Fibroblast of skin of scalp (primary cell): ENCODE measurements at regions not wholly inside any gene's neighbourhood (a gene's known extent, or its start where the extent isn't known, plus 50 kb on each side); places are given as distances from the start of the nearest gene placed in this dataset.

Source experiments
- DNase-seq: peaks from one replicate; pipeline ENCODE4 v3.0.0-alpha.2; 2013

GRCh38 chr17:5821803-5822202 is 237.5 kb upstream of the NLRP1 start:
- peak; percentile 62 for DNase-seq

GRCh38 chr17:5822281-5823060 is 238.2 kb upstream of the NLRP1 start:
- no peak for DNase-seq

DNA sequence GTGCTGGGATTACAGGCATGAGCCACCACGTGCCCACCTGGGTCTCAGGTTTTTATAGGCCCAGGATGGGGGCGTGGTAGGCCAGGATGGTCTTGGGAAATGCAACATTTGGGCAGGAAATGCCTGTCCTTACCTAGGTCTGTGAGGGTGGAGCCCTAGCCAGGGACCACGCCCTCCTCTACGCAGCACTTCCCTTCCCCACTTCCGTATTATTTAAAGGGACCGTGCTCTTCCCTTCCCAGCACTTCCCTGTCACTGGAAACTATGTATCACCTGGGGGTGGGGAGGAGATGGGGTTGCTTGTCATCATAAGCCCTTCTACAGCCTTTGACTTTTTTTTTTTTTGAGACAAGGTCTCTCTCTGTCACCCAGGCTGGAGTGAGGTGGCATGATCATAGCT is 238.9 kb upstream of the NLRP1 start:
- DNase-seq, result no peak

DNA sequence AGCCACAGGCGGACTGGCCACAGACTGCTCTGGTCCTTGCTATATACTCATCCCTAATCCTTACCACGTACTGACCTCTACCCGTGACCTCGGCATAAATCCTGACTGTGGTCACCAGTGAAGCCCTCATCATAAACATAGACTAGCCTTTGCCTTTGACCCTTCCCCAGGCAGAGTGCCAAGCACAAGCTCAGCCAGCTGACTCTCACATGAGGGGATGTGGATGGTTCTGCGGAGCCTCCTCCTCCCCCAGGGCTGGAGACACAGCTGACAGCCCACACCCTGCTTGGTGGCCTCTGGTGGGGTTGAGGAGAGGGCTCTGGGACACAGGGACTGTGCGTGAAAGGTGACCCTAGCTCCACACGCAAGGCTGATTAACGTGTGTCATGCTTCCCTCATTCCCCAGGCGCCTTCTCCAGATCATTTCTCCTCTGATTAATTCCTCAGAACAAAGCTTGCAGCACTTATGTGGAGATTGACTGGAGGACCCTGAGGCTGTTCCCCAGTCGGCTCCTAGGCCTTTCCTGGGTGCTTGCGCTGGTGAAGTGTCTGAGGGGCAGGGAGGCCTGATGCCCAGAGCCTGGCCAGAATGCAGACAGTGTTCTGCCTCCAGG is 241.5 kb upstream of the NLRP1 start:
- no peak for DNase-seq

DNA sequence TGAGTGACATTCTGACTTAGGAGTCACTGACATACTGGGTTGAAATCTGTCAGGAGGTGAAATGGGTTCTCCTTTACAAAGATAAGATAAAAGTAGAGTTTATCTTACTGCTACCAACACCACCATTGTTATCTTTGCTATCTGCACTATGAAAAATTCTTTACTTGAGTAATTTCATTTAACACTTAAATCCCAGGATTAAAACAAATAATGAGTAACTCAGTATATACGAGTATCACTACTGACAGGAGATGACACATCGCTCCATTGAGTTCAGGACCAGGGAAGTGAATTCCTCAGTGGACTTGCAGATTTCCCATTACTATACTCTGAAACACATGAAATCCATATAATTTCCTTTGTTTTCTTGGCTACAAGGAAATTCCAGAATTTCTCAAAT is 242.1 kb upstream of the NLRP1 start:
- peak; percentile 27 for DNase-seq

DNA sequence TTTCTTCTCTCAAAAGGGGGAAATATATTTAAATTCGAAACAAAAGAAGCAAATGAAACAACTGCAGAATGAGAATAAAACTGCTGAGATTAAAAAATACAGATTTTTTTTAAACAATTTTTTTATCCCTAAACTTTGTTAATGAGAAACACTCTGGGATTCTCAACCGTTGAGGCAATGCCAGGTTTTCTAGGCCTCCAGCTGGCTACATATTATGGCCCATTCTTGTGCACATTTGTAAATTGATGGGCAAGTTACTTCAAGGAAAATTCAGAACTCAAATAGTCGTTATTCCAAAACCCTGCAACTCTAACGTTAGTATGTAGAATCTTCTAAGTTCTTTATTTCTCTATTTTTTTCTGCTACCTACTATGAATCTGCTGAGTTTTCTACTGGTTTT is 239.3 kb upstream of the WSCD1 start:
- DNase-seq, result no peak

- DNase-seq, result peak; percentile 8
Measured at GRCh38 chr17:5832886-5833285, 237.3 kb upstream of the WSCD1 start.

GRCh38 chr17:5837055-5837491 is 233.1 kb upstream of the WSCD1 start:
- DNase-seq, result peak; percentile 35

DNA sequence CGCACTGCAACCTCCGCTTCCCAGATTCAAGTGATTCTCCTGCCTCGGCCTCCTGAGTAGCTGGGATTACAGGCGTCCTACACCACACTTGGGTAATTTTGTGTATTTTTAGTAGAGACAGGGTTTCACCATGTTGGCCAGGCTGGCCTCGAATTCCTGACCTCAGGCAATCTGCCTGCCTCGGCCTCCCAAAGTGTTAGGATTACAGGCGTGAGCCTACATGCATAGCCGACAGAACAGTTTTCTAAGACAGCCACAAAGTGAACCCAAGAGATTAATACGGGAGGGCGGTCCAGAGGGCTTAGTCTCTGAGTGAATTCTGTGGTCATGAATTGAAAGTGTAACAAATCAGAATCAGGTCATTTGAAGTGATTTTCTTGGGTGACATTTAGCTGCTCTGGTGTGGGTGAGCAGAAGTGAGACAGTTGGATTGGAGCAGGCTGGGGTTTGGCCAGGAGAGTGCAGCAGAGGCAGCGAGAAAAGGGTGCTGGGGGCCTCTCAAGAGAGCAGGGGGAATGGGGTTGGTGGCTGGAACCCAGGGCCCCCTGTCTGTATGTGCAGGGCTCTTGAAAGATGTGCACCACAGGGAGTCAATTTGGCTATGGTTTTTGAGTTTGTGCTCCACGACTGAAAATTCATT is 231.4 kb upstream of the WSCD1 start:
- no peak for DNase-seq

DNA sequence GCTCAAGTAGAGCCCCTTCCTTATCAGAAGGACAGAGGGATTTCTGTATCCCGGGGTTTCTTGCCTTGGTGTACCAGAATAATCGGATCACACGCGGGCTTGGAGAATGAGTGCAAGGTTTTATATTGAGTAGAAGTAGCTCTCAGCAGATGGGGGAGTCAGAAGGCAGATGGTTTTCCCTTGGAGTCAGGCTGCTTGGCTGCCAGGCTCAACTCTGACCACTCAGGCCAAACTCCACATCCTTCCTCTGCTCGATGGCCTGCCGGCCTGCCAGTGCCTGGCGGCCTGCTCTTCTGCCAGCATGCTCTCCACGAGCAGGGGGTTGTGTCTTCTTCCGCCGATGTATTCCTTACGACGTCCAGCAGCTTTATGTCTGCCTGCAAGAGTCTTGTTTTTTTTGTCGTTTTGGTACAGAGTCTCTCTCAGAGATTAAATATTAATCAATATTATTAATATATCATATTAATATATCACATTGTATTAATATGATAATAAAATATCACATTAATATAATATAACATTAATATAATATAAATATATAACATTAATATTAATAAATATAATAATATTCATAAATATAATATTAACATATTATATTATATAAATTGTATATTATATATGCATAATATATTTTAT is 229.2 kb upstream of the WSCD1 start:
- DNase-seq, result no peak

DNA sequence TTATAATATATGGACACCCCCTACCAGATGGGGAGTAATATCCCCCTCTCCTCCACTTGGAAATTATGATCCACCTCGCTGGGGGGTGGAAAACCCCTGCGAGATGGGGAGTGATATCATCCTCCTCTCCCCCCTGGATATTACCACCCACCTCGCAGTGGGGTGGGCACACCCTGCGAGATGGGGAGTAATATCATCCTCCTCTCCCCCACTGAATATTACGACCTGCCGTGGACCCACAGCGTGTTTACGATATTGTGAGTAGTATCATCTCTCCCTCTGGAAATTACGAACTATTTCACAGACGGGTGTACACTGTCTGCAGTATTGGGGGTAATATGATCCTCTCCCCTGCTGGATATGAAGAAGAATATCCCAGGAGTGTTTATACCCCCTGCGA is 228.3 kb upstream of the WSCD1 start:
- DNase-seq, result no peak

- no peak for DNase-seq
Measured at GRCh38 chr17:5843366-5844026, 226.7 kb upstream of the WSCD1 start.

- DNase-seq, result no peak
Measured at GRCh38 chr17:5846001-5846400, 224.2 kb upstream of the WSCD1 start.

- no peak for DNase-seq
Measured at GRCh38 chr17:5854871-5855554, 215.2 kb upstream of the WSCD1 start.

DNA sequence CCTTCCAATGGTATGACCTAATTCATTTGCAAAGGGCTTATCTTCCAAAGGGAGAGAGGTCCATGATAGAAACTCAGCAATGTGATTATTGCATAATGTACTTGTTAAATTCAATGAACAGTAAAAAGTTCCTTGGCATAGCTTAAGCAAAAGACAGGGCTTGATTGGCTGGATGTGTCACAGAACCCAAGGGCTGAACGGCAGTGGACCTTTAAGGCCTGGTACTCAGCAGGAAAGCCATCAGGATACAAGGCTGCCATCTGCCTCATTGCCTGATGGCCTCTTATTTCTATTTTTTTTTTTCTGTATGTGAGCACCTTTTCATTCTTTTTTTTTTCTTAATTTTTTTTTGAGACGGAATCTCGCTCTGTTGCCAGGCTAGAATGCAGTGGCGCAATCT is 208.9 kb upstream of the WSCD1 start:
- no peak for DNase-seq

DNA sequence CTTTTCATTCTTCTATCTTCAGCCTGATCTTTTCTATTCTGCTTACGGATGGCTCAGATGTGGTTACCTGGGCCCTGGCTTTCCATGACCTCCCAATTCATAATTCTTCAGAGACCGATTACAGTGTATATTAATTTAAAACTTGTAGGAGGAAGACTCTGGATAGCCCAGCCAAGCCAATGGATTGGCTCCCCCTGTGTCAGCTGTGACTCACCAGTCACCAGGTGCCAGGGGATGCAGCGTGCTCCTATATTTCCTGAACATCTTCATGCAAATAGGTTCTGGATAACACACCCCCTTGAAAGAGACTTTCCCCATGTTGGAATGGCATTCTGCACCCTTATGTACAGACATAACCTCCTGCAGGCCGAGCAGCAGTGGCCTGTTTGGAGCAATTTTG is 208.3 kb upstream of the WSCD1 start:
- no peak for DNase-seq

DNA sequence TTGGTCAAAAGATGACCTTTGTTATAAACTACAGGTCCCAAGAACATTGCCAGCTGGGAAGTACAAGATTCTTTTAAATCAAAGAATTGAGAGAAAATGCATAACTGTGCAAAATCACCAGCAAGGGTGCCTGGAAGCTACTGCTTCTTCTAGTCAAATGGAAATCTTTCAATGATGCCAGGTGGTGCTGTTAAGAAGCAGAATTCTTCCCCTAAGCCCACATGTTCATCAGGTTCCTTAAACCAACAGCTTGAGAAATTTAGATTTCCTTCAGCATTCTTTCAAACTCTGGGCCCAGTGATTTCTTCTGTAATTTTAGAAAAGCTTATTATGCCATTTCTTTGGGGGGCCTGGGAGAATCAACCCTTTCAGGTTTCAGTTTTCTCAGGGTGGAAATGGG is 207.8 kb upstream of the WSCD1 start:
- DNase-seq, result no peak

GRCh38 chr17:5864741-5865657 is 205.2 kb upstream of the WSCD1 start:
- DNase-seq, result no peak

DNA sequence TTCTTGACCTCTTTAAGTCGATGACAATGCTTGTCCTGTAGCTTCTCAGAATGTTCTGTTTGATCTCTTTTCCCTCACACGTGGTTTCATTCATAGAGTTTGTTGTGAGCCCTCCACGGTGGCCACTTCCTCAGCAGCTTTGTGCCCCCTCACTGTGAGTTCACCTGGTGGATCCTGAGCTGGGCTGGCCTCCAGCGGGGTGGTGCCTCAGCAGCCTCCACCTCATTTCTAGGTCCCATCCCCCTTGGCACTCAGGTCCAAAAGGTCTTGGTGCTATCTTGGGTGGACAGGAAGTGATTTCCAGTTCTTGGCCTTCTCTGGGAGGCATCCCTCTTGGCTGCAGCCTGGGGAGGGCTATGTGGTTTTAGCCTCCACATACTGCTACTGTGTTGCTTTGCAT is 203.2 kb upstream of the WSCD1 start:
- no peak for DNase-seq

DNA sequence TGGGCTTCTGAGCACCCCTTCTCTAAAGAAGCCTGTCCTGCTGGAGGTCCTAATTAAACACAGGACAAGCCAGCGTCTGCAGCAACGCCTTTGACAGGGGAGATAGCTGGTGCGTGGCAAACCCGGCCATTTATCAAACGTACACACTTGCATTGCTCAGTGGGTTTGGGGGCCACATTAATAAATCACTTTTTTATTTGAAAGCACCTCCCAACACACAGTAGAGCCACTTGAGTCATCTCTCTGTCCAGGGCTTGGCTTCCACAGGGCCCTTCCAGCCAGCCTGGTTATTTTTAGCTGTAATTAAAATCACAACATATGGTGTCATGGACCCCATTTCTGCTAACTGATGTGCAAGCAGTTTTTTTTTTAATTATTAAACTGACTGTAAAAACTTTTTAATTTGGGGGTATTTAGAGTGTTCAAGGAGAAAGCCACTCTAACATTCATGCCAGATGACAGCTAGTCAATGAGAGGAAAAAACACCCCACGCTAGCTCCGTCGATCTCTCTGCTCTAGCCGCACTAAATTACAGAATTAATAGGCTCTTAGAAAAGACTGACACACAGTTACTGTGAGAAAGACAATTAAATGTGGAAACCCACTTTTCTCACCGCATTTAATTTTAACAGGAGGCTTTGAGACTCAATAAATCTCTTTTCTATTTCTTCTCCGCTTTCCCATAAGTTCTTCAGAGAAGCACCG is 201.0 kb upstream of the WSCD1 start:
- no peak for DNase-seq
